Cerebellar cortex (tissue), 1 donor: ENCODE measurements at regions not wholly inside any gene's neighbourhood (a gene's known extent, or its start where the extent isn't known, plus 50 kb on each side); places are given as distances from the start of the nearest gene placed in this dataset.
"Not testable (repeated sequence)": the region's sequence is repeated elsewhere in the genome, so short reads cannot be mapped to it uniquely, and the experiment has no call there.

Experiments
- DNase-seq: peaks from one replicate; pipeline ENCODE4 v3.0.0-alpha.2; 2015; ENCODE audit warnings: low spot score

DNA sequence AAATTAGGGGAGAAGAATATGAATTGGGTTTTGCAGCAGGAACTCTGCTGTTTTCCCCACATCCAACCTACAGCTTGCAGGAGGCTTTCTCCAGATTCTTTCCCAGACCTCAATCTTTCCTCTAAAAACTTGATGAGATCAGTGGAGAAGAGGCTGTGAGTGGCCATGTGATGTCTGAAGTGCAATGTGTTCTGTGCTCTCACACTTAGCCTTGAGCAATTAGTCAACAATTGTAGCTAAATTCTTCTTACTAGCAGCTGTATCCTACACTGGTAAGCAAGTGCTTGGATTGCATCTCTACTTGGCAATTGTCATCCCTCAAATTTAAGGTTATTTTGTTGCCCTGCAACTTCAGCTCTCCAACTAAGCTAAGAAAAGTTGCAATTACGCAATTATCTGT, 807.3 kb upstream of the RGS18 start:
- DNase-seq, result no peak

DNA sequence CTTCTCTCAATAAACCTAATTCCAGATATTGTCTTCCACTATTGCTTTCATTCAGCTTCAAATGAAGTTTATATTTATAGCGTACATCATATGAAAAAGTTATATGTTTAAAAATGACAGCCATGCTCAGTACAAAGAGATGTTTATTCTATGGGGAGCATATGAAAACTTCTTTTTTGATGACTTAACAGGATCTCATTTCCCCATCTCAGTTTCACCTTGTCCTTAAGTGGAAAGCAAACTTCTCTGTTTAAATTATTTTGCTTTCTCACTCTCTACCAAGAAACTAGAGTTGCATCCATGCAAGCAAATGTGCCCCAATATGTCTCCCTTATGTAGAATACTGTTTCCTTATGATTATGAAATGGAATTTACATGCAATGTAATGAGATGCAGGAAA, 799.5 kb upstream of the RGS18 start:
- no peak for DNase-seq

DNA sequence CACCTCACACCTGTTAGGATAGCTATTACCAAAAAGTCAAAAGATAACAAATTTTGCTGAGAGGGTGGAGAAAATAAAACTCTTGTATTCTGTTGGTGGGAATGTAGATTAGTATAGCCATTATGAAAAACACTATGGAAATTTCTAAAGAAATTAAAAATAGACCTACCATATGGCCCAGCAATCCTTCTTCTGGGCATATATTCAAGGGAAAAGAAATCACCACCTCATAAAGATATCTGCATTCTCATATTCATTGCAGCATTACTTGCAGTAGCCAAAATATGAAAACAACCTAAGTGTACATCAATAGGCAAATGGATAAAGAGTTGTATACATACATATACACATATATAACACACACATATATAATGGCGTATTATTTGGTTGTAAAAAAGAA, 791.6 kb upstream of the RGS18 start:
- no peak for DNase-seq

DNA sequence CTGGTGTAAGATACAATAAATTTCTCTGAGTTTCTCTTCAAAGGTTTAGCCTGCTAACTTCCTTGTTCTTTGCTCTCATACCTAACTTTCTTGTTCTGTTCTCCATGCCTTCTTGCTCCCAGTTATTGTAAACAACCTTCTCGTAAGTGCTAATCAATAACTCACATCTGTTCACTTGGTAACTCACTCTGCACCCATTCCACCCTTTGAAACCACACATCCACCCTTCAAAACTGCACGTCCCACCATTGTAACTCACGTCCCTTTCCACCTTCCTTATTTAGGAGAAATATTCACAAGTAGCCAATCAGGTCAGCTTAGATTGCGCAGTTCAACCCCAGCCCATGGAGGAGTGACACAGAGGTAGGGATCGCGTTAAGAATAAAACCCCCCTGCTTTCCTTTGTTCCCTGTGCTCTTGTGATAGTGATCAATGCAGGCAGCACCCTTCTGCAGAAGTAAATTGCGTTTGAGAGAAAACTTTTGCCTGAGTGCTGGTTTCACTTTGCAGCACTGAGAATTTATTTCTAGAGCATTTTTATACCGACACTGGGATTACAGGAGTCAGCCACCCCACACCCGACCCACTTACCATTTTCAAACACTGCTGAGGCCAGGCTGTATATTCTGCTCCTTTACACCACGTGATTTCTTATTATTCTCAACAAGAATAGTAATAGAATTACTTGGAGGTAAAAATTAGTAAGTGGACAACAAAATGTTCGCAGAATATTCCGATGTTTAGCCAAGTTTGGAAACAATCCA, 789.2 kb upstream of the RGS18 start:
- no peak for DNase-seq

DNA sequence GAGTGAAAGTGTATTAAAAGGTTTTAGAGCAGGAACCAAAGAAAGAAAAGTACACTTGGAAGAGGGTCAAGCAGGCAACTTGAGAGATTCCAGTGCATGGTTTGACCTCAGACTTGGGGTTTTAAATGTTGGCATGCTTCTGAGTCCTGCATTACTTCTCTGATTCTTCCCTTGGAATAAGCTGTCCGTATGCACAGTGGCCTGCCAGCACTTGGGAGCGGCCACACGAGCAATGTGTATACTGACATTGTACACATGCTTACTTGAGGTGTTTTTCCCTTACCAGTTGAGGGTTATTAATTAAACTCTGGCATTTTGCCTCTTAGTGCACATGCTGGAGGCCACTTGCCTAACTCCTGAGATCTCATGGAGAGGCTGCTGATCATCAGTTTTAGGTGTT, 786.6 kb upstream of the RGS18 start:
- DNase-seq, result no peak

DNA sequence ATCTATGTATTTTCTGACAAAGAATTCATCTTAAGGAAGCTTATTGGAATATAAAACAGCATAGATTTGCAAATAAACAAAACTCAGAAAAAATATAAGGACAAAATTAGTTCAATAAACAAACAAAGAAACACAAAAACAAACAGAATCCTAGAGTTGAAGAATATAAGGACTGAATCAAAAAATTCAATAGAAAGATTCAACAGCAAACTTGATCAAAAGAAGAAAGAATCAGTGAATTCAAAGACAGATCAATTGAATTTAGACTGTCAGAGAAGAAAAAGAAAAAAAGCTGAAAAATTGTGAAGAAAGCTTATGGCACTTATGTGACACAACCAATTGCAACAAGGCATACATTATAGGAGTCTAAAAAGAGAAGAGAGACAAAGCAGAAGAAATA, 770.0 kb upstream of the RGS18 start:
- no peak for DNase-seq

DNA sequence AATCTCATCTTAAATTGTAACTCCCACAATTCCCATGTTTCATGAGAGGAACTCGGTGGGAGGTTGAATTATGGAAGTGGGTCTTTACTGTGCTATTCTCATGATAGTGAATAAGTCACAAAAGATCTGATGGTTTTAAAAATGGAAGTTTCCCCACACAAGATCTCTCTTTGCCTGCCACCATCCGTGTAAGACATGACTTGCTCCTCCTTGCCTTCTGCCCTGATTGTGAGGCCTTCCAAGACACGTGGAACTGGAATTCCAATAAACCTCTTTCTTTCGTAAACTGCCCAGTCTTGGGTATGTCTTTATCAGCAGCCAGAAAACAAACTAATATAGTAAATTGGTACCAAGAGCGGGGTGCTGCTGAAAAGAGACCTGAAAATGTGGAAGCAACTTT, 761.6 kb upstream of the RGS18 start:
- DNase-seq, result no peak

DNA sequence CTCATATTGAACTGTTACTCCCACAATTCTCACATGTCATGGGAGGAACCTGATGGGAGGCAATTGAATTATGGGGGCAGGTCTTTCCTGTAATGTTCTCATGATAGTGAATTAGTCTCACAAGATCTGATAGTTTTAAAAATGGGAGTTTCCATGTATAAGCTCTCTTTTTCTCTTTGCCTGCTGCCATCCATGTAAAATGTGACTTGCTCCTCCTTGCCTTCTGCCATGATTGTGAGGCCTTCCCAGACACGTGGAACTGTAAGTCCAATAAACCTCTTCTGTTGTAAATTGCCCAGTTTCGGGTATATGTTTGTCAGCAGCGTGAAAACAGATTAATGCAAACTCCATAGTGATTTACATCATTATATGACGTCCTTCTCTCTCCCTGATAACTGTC, 759.7 kb upstream of the RGS18 start:
- DNase-seq, result no peak

DNA sequence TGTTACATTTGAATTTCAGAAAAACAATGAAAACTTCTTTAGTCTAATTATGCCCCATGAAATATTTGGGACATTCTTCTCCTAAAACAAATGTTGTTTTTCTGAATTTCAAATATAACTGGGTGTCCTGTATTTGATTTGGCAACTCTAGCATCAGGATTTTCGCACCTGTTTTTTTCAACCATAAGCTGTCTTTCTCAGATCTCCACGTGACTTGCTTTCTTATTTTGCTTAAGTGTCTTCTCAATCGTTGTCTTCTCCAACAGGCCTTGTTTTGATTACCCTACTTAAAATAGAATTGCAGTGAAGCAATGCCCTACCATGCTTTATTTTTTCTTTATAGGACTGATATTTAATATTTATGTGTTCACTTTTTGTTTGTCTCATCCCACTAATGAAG, 752.8 kb upstream of the RGS18 start:
- no peak for DNase-seq

DNA sequence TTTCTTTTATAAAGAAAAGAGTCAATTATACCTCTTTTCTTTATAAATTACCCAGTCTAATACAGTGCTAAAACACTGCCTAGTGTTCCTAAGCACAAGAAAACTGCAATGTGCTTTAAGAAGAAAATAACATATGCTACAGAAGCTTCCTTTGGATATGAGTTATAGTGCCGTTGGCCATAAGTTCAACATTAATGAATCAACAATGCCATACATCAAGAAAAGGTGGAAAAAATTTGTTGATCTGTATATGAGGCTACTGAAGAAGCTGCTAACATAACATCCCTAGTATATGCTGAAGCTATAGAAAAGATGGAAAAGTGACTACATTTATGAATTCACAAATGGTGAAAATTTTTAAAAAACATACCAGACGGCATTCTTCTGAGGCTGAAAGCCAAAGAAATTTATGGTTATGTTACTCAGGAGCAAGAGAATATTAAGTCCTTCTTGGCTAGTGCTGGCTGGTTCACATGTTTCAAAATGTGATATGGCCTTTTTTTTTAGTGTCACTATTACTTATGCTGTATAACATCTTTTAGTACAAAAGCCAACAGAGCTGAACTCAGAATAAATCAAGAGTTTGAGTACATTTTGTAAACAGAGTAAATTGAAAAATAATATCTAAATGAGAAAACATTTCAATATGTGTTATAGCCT, 743.2 kb upstream of the RGS18 start:
- no peak for DNase-seq

DNA sequence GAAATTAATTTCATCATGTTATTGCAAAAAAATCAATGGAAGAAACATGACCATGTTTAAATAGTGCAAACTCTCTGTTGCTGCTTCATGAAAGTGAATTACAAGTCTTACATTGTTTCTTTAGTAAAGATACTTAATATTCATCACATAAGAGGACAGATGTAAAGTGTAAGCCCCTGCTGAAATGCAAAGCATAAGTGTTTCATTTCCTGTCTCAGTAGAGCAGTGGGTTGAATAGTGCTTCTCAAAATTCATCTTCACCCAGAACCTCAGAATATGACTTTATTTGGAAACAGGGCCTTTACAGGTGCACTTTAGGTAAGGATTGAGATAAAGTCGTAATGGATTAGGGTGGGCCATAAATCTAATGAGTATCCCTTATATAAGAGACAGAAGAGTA, 738.4 kb upstream of the RGS18 start:
- DNase-seq, result no peak

DNA sequence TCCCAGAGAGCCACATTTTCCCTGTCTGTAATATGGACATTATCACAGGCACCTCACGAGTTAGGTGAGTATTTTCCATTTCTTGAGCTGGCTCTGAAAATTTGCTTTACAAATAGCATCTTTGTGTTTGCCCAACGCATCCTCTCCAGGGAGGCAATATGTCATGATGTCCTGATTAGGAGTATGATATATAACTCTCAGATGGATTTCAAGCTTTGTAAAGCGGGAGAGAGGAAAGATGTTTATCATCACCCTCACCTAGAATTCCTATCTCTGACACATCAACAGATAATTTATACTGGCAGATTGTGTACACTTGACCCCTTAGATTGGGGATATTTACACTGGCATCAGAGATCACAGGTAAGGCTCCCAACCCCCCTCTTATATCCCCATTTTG, 730.7 kb upstream of the RGS18 start:
- no peak for DNase-seq

DNA sequence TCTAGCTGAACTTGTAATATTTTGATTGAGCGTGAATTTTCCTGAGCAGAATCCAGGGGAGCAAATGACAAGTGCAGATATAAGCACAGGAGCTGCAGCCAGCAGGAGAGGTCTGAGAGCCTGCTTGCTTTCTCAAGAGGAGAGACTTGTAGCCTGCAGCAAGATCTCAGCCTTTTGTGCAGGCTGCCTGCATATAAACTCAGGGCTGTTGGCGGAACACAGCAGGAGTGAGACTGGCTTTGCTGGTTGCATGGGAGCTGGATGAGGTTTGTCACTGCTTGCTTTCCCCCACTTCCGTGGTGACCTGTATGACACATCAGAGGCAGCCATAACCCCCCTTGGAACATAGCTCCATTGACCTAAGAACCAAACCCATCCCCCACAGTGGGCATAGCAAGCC, 725.4 kb upstream of the RGS18 start:
- no peak for DNase-seq

DNA sequence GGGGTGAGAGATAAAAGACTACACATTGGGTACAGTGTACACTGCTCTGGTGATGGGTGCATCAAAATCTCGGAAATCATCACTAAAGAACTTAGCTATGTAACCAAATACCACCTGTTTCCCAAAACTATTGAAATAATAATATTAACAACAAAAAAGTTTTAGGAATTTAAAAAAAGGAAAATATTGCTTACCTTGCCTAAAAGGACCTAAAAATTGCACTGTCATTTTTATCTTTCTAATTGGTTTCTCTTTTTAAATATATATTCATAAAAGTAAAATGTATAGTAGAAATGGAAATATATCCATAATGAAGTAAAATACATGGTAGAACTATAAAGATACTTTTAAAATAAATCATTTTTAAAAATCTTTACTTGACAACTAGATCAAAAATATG, 719.3 kb upstream of the RGS18 start:
- DNase-seq, result no peak

DNA sequence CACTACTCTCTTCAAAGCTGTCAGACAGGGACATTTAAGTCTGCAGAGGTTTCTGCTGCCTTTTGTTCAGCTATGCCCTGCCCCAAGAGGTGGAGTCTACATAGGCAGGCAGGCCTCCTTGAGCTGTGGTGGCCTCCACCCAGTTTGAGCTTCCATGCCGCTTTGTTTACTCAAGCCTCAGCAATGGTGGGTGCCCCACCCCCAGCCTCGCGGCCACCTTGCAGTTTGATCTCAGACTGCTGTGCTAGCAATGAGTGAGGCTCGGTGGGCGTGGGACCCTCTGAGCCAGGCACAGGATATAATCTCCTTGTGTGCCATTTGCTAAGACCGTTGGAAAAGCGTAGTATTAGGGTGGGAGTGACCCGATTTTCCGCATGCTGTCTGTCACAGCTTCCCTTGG, 710.0 kb upstream of the RGS18 start:
- not testable (repeated sequence) for DNase-seq

DNA sequence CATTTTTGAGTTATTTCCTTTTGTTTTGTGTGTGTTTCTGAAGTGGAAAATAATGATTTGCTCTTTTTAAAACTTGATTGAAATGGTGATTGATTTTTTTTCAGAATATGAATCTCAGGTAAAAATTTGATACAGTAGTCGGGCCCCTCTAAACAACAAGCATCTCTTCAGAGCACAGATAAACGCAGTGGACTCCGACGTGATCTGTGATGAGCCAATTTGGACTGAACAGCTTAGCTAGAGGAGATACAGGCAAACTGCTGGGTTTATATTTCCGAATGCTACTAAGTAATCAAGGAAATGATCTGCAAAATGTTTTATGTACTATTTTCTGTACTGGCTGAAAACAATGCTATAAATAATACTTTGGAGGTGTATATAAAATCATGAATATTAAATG, 705.7 kb upstream of the RGS18 start:
- DNase-seq, result no peak

DNA sequence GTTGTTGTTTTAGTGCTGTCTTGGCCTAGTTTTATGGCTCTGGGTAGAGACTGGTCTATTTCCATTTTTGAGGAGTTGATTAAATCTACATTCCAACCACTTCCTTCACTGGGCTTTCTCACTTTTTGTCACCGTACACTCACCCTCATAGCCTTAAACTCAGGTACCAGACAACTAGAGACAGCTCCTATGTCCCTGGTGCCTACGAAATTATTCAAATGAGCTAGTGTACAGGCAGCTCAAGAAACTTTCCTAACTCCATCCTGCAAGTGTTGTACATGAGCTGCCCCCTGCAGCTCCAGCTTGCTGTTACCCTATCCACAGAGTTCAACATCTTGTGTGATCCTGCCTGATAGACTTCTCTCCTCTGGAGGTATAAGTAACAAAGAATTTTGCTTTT, 704.8 kb upstream of the RGS18 start:
- no peak for DNase-seq

DNA sequence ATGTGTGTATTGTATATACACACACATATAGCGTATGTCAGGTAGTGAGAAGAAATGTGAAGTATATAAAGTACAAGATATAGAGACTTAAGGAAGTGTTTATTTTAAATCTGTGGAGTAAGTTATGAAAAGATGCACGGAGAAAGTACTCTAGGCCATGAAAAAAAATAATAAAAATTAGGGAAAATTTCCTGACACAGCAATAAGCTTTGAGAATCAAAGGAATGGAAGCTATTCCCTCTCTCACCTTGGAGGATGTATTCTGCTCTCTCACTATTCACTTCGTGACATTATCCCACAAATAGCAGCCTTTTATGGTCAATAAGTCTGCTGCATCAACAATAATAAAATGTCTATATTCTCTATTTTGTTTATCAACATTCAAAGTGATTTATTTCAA, 700.4 kb upstream of the RGS18 start:
- DNase-seq, result no peak

DNA sequence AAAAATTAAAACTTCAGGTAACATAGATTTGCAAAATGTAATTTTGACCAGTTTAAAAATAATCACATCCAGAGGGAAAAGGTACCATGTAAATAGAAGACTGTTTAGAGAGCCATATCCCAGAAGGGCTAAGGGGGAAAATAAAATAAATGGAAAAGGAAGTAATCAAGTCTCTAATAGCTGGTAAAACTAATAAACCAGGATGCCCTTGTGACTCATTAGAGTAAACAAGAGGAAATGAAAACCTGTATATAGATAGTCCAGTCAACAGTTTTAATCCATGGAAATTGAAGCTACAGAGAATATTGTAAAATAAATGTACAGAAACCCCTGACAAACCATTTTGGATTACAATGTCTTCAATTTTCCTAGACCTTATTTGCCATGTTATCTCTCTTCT, 698.0 kb upstream of the RGS18 start:
- no peak for DNase-seq

DNA sequence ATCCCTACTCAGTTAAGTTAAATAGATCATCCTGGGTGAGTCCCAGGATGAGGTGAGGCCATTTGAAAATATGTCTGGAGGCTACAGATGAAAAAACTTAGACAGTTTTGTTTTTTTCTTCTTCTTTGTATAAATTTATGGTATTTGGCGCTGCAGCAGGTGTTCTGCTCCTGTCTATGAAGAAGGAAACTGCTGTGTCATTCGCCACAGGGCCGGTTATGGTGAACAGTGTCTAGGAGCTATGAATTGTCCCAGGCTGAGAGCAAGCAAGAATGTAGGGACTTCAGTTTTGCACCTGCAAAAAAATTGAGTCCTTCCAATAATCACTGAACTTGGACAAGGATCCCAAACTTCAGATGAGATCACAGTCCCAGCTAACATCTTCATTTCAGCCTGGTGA, 674.3 kb upstream of the RGS18 start:
- DNase-seq, result no peak

DNA sequence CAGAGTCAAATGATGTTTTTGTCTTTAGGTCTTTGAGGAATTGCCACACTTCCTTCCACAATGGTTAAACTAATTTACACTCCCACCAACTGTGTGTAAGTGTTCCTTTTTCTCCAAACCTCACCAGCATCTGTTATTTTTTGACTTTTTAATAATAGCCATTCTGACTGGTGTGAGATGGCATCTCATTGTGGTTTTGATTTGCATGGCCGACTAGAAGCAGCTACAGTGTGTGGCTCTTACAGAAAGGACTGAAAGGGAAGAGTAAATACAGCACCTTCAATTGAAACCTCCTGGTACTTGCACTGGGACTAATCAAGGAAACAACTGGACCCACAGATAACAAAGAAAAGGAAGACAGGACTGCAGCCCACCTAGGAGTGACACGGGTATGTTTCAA, 668.0 kb upstream of the RGS18 start:
- no peak for DNase-seq

DNA sequence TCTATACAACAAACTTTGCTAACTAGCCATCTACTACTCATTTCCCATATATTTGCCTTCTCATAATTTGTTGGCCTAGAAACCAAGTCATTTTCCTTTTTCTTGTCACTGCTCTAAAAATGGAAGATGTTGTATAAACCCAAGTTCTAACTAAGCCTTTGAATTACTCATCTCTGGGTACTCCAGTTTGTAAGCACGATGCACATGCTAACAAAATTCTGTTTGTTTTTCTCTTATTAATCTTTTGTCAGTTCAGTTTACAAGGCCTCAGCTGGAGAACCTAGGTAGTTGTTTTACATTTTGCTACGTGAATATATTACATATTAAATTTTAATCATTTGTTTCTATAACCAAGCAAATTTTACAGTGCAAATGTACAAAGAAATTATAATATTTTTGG, 663.2 kb upstream of the RGS18 start:
- DNase-seq, result no peak

DNA sequence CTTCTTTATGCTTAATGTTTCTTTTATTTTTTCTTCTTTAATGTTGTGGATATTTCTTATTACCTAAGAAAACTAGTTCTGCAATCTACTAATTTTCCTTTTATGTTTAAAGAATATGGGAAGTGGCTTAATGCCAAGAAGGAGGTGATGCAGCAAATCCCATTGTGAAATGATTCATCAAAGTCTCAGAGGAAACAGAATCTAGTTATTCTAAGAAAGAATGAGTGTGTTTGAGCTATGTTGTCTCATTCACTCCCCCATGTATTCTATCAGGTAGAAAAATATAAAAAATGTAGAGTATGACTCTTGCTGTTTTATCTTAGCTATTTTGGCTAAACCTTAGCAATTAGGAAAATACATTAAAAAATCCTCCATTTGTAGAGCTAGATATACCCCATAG, 659.9 kb upstream of the RGS18 start:
- DNase-seq, result no peak

DNA sequence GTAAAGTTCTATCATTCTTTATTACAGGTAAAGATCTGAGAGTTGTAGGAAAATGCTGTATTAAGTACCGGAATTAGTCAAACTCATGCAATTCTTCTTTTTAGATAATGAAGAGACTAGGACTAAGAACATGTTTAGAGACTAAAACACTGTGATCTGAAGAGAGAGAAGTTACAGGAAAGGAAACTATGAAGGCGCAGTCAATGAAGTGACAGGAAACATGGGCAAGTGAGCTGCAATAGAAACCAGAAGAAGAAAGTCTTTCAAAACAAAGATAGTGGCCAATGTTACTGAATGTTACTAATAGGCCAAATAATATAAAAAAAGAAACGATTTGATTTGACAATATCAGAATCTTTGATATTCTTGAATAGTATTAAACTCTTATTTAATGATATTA, 659.4 kb upstream of the RGS18 start:
- DNase-seq, result no peak
